ENCODE measurements at regions not wholly inside any gene's neighbourhood (a gene's known extent, or its start where the extent isn't known, plus 50 kb on each side); places are given as distances from the start of the nearest gene placed in this dataset.

GRCh38 chr2:128746356-128746755 is 427.7 kb upstream of the HS6ST1 start:
- CTCF ChIA-PET: interaction anchor here (2.0 kb wide), 1 partner anchor 10 kb away, joined by 8 read pairs; no protein-coding TSS in a partner anchor
- Histone ChIP-seq H3K9me3 (replicated peaks; ENCODE audit: control insufficient read depth, insufficient read depth, low read length) (no peaks in the 10 kb centered on the region), H3K4me2 (ENCODE audit: insufficient read depth, low read length) (no peak overlapping the region), H3K4me3 (replicated peaks in 1 of 3; ENCODE audit: insufficient read depth in 1 of 3, low read depth in 1 of 3, low read length in 3 of 3) (no peak overlapping the region), H3K9me1 (replicated peaks; ENCODE audit: control insufficient read depth, extremely low read depth, insufficient read depth, low read length) (no peaks in the 10 kb centered on the region), H3K79me2 (ENCODE audit: control insufficient read depth, insufficient read depth, low read length) (no peaks in the 10 kb centered on the region), H3K4me1 (ENCODE audit: control insufficient read depth, extremely low read depth, insufficient read depth, low read length) (no peaks in the 10 kb centered on the region), H4K20me1 (replicated peaks; ENCODE audit: control insufficient read depth, extremely low read depth, insufficient read depth, low read length) (no peaks in the 10 kb centered on the region), H3K27ac (ENCODE audit: insufficient read depth, low read depth, low read length) (no peak overlapping the region), H3K9ac (replicated peaks; ENCODE audit: extremely low read depth, insufficient read depth, low read length) (no peak overlapping the region), H3K36me3 (ENCODE audit: control insufficient read depth in 2 of 2, extremely low read depth in 1 of 2, insufficient read depth in 2 of 2, low read length in 2 of 2) (no peaks in the 10 kb centered on the region), H3K27me3 (ENCODE audit: control insufficient read depth in 2 of 2, insufficient read depth in 2 of 2, low read length in 2 of 2) (no peaks in the 10 kb centered on the region), H2AFZ (ENCODE audit: low read depth, low read length) (no peak overlapping the region)
- no peak for TF ChIP-seq MAX (IDR thresholded peaks at IDR 0.05; ENCODE audit: insufficient read depth, insufficient read length)
- TF ChIP-seq FOS (IDR thresholded peaks at IDR 0.05; ENCODE audit: borderline replicate concordance, insufficient read depth, low read length): no peak
- TF ChIP-seq MYC (IDR thresholded peaks at IDR 0.05; ENCODE audit: low read depth, low read length): no peak
- no peak for TF ChIP-seq EZH2 (IDR thresholded peaks at IDR 0.05; ENCODE audit: borderline replicate concordance, low read depth, low read length, severe bottlenecking)
- TF ChIP-seq POLR2A (IDR thresholded peaks at IDR 0.05; ENCODE audit: low read depth, low read length): no peak
- TF ChIP-seq JUN (IDR thresholded peaks at IDR 0.05; ENCODE audit: borderline replicate concordance, insufficient read depth, insufficient read length, low read depth): no peak
- no peak for TF ChIP-seq CTCF (IDR thresholded peaks at IDR 0.05; ENCODE audit: extremely low read depth in 1 of 2, insufficient read depth in 1 of 2, low read depth in 1 of 2, low read length in 2 of 2)
- no peak for TF ChIP-seq GATA2 (IDR thresholded peaks at IDR 0.05; ENCODE audit: insufficient read depth, insufficient read length, low read depth, low read length)
- no peak for TF ChIP-seq POLR2AphosphoS5 (IDR thresholded peaks at IDR 0.05; ENCODE audit: insufficient read depth, low read depth, low read length)
- DNase-seq (ENCODE audit: low read depth, low spot score): no peak
- POLR2A ChIA-PET: no interaction called here
- intact Hi-C loops (cut with micrococcal nuclease) (no loop called here), dilution Hi-C loops (cut with MboI; ENCODE audit: extremely low pct_ligation_motif_present, low sequenced_read_pairs) (no loop called here)
- no TSS peak for BruUV-seq (replicated peaks)
- FAIRE-seq: no peak
